Stomach (tissue), 4 donors: ENCODE measurements at regions not wholly inside any gene's neighbourhood (a gene's known extent, or its start where the extent isn't known, plus 50 kb on each side); places are given as distances from the start of the nearest gene placed in this dataset.

Experiments
- POLR2A ChIP-seq, 4 donors: fragments of 450-650 bp; IDR thresholded peaks; one replicate each; pipeline ENCODE4 v1.6.1; 2016; ENCODE audit warnings: antibody characterized with exemption in 4 of 4, control low read depth in 2 of 4, mild to moderate bottlenecking in 1 of 4, moderate library complexity in 1 of 4
- POLR2AphosphoS5 ChIP-seq, 3 donors: sonication (generic); formaldehyde crosslinking; IDR thresholded peaks; one replicate each; pipeline ENCODE4 v1.6.1; 2016; ENCODE audit warnings: antibody characterized with exemption in 3 of 3
- TF ChIP-seq, protein P1 (sequence below), 7 experiments: fragments of 450-650 bp in 4 of 7; fragments of 200-600 bp in 3 of 7; sonication (generic) in 3 of 7; IDR thresholded peaks; one replicate each; pipeline ENCODE4 v1.5.1; 2016 to 2019; ENCODE audit warnings: antibody characterized with exemption in 7 of 7, control low read depth in 2 of 7, mild to moderate bottlenecking in 1 of 7

DNA sequence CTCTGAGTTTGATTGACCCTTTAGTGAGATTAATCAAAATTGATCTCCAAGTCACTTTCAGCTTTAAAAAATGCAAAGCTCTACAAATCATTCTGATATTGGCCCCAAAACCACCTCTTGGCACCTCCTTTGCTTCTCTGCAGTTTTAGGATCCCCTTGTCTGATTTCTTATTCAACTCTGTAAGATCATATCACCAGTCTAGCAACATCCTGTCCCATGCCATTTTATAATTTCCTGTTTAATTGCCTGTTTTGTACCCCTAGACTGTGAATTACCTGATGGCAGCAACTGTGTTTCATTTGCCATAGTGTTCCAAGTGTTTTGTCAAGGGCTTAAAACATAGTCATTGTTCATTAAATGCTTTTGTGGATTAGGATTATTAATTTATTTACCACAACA is 406.3 kb upstream of the TRIB2 start:
- TF ChIP-seq, protein P1, sequence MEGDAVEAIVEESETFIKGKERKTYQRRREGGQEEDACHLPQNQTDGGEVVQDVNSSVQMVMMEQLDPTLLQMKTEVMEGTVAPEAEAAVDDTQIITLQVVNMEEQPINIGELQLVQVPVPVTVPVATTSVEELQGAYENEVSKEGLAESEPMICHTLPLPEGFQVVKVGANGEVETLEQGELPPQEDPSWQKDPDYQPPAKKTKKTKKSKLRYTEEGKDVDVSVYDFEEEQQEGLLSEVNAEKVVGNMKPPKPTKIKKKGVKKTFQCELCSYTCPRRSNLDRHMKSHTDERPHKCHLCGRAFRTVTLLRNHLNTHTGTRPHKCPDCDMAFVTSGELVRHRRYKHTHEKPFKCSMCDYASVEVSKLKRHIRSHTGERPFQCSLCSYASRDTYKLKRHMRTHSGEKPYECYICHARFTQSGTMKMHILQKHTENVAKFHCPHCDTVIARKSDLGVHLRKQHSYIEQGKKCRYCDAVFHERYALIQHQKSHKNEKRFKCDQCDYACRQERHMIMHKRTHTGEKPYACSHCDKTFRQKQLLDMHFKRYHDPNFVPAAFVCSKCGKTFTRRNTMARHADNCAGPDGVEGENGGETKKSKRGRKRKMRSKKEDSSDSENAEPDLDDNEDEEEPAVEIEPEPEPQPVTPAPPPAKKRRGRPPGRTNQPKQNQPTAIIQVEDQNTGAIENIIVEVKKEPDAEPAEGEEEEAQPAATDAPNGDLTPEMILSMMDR (IDR thresholded peaks at IDR 0.05), result no peak
- TF ChIP-seq POLR2AphosphoS5 (IDR thresholded peaks at IDR 0.05) (no peak), POLR2A (IDR thresholded peaks at IDR 0.05) (no peak)
